OCI-LY1 (cell line): ENCODE measurements at regions not wholly inside any gene's neighbourhood (a gene's known extent, or its start where the extent isn't known, plus 50 kb on each side); places are given as distances from the start of the nearest gene placed in this dataset.

ENCODE experiments used
- CTCF ChIP-seq: fragments of 200-600 bp; sonication (generic), shearing (Covaris generic); IDR thresholded peaks from 2 replicates; pipeline ENCODE4 v1.5.1; 2017; ENCODE audit warnings: mild to moderate bottlenecking, antibody characterized with exemption, low read length, moderate library complexity, mixed read lengths
- EZH2 ChIP-seq: fragments of 200-600 bp; sonication (generic), shearing (Covaris generic); IDR thresholded peaks from 2 replicates; pipeline ENCODE4 v1.8.0; 2017; ENCODE audit warnings: borderline replicate concordance, mixed run types, mild to moderate bottlenecking, antibody characterized with exemption, low read length, moderate library complexity, mixed read lengths

- no peak for TF ChIP-seq CTCF
- no peak for TF ChIP-seq EZH2
These were observed 146.3 kb upstream of the RGMA start for GRCh38 chr15:93235269-93235668.
